ENCODE measurements at regions not wholly inside any gene's neighbourhood (a gene's known extent, or its start where the extent isn't known, plus 50 kb on each side); places are given as distances from the start of the nearest gene placed in this dataset.

DNA sequence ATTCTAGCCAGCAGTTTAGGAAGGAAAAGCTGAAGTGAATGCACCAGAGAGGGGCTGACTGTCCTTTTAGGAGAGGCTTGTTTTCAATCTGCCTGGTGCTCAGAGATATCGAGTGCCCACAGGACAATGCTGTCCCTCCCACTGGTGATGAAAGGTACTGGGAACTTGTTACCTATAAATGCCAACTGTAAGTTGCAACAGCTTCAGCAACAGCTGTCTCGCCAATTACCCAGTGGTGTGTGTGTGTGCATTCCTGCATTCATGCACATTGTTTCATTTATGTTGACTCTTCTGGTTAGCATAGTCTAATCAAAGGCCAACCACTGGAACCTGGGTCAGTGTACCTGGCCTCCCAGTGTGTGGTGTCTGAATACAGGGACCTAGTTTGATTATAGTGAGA is 161.1 kb downstream of the CSNK1G3 start:
- Histone ChIP-seq H3K4me1 (replicated peaks in 1 of 4; ENCODE audit: control insufficient read depth in 3 of 4, insufficient read depth in 4 of 4, low read length in 3 of 4) (peaks cover 0 to 9% (median 6%) of the 10 kb centered on the region in 4 experiments; a peak in 4 of 7 replicates), H3K79me2 (ENCODE audit: control insufficient read depth in 1 of 2, insufficient read depth in 2 of 2, low read length in 2 of 2) (no peaks in the 10 kb centered on the region), H3K23ac (ENCODE audit: insufficient read length) (no peak overlapping the region), H2AK5ac (ENCODE audit: low read depth, low read length) (no peak overlapping the region), H3K27me3 (replicated peaks in 1 of 4; ENCODE audit: control insufficient read depth in 3 of 4, extremely low read depth in 1 of 4, insufficient read depth in 3 of 4, low read length in 3 of 4) (no peaks in the 10 kb centered on the region), H3K27ac (ENCODE audit: low read depth, low read length) (no peak overlapping the region), H4K5ac (ENCODE audit: insufficient read length, low read depth, low read length) (no peak overlapping the region), H3K4me2 (ENCODE audit: insufficient read depth in 1 of 2, low read depth in 2 of 2, low read length in 2 of 2) (no peak overlapping the region), H4K20me1 (replicated peaks in 1 of 2; ENCODE audit: control insufficient read depth in 1 of 2, insufficient read depth in 2 of 2, low read length in 2 of 2) (no peaks in the 10 kb centered on the region), H2BK20ac (ENCODE audit: low read length) (peak overlapping the region; percentile 1; the same call in 1 of the 2 replicates), H3K4me3 (ENCODE audit: extremely low read depth in 1 of 4, insufficient read depth in 2 of 4, low read depth in 3 of 4, low read length in 4 of 4) (no peak overlapping the region), H2AFZ (ENCODE audit: low read length) (peak overlapping the region; percentile 24; the same call in 1 of the 2 replicates), H3K4ac (replicated peaks; ENCODE audit: insufficient read length, low read depth, low read length) (no peak overlapping the region), H3K36me3 (ENCODE audit: control insufficient read depth in 2 of 4, insufficient read depth in 4 of 4, low read length in 3 of 4) (no peaks in the 10 kb centered on the region), H4K91ac (replicated peaks; ENCODE audit: insufficient read length, low read length) (no peak overlapping the region), H3K14ac (ENCODE audit: insufficient read length) (no peak overlapping the region), H4K8ac (ENCODE audit: extremely low read depth, insufficient read depth, low read length) (no peak overlapping the region), H3K18ac (ENCODE audit: extremely low read depth, low read length) (no peak overlapping the region), H3K79me1 (ENCODE audit: low read depth, low read length) (no peaks in the 10 kb centered on the region), H3K56ac (replicated peaks; ENCODE audit: insufficient read length, low read depth, low read length) (no peak overlapping the region), H3K9me3 (ENCODE audit: insufficient read depth in 2 of 2, low read depth in 1 of 2, low read length in 1 of 2) (no peaks in the 10 kb centered on the region), H2BK15ac (ENCODE audit: low read length) (no peak overlapping the region), H2BK5ac (ENCODE audit: low read depth, low read length) (no peak overlapping the region; the same call in 1 of the 2 replicates), H2BK120ac (replicated peaks; ENCODE audit: low read depth, low read length) (no peak overlapping the region), H2BK12ac (ENCODE audit: low read depth, low read length) (peak overlapping the region; percentile 46; the same call in 1 of the 2 replicates), H3K23me2 (ENCODE audit: low read depth, low read length) (no peaks in the 10 kb centered on the region), H3K9ac (replicated peaks in 1 of 4; ENCODE audit: extremely low read depth in 1 of 4, low read depth in 3 of 4, low read length in 3 of 4) (no peak overlapping the region)
- ChIA-PET CTCF (ENCODE audit: partially characterized antibody) (interaction anchor here (0.7 to 1.0 kb wide), 2 partner anchors 616 to 1030 kb away, joined by 3 to 5 read pairs; no protein-coding TSS in a partner anchor), POLR2A (ENCODE audit: partially characterized antibody) (no interaction called here)
- no peak for DNase-seq (ENCODE audit: low read depth in 1 of 2, low spot score in 2 of 2)
- WGBS, 2 experiments (ENCODE audit: extremely low coverage in 1 of 2, insufficient coverage in 1 of 2, insufficient read length in 1 of 2, insufficient replicate concordance in 2 of 2, low coverage in 1 of 2, low lambda C conversion rate in 2 of 2, missing lambda C conversion rate in 1 of 2): 73% methylated on average over 2 of the region's 2 CpGs; no CpG with 5 or more reads in 1 of the 2 experiments
- FAIRE-seq: peak; percentile 36
- TF ChIP-seq, protein P1, sequence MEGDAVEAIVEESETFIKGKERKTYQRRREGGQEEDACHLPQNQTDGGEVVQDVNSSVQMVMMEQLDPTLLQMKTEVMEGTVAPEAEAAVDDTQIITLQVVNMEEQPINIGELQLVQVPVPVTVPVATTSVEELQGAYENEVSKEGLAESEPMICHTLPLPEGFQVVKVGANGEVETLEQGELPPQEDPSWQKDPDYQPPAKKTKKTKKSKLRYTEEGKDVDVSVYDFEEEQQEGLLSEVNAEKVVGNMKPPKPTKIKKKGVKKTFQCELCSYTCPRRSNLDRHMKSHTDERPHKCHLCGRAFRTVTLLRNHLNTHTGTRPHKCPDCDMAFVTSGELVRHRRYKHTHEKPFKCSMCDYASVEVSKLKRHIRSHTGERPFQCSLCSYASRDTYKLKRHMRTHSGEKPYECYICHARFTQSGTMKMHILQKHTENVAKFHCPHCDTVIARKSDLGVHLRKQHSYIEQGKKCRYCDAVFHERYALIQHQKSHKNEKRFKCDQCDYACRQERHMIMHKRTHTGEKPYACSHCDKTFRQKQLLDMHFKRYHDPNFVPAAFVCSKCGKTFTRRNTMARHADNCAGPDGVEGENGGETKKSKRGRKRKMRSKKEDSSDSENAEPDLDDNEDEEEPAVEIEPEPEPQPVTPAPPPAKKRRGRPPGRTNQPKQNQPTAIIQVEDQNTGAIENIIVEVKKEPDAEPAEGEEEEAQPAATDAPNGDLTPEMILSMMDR (IDR thresholded peaks at IDR 0.05; ENCODE audit: control extremely low read depth in 1 of 3, insufficient read depth in 1 of 3, low read depth in 1 of 3, low read length in 3 of 3): peak in 1 of 3 experiments; percentile 2; a peak in 1 of 4 replicates
- TF ChIP-seq CBX8 (IDR thresholded peaks at IDR 0.05; ENCODE audit: borderline replicate concordance, low read depth, low read length): no peak
- no peak for TF ChIP-seq BRCA1 (IDR thresholded peaks at IDR 0.05; ENCODE audit: low read depth, low read length)
- TF ChIP-seq CEBPB (IDR thresholded peaks at IDR 0.05; ENCODE audit: low read depth, low read length): peak; percentile 28; the same call in 1 of the 2 replicates
- peak in 1 of 2 experiments; percentile 4; a peak in 2 of 4 replicates for TF ChIP-seq RAD21 (IDR thresholded peaks at IDR 0.05 in 1 of 2, conservative IDR thresholded peaks at IDR 0.05 in 1 of 2; ENCODE audit: low read depth in 2 of 2, low read length in 2 of 2)

Measured in H1 (cell line).